Common myeloid progenitor, CD34-positive (primary cell): ENCODE measurements at regions not wholly inside any gene's neighbourhood (a gene's known extent, or its start where the extent isn't known, plus 50 kb on each side); places are given as distances from the start of the nearest gene placed in this dataset.

ENCODE experiments used
- CTCF ChIA-PET: fragments of 350-600 bp; sonication (Branson Sonifier 250); formaldehyde crosslinking; loops from one replicate; lab custom pipeline; 2021; ENCODE audit warnings: antibody characterized with exemption; lab: Charles Lee
- POLR2A ChIA-PET: fragments of 350-600 bp; sonication (Branson Sonifier 250); formaldehyde crosslinking; loops from one replicate; lab custom pipeline; 2021; ENCODE audit warnings: antibody characterized with exemption; lab: Charles Lee
- DNase-seq, 3 donors: peaks; one replicate each; pipeline versions ENCODE4 v3.0.0 to v3.0.0-alpha.2; 2013
- H3K27ac ChIP-seq, 2 experiments: 1 replicate in 1 of 2; 2 replicates in 1 of 2; pipeline ENCODE4 v1.7.0; 2013; ENCODE audit warnings: inconsistent platforms in 2 of 2, low read length in 2 of 2, mild to moderate bottlenecking in 2 of 2, low read depth in 1 of 2, moderate library complexity in 1 of 2; ENCODE audit not compliant: severe bottlenecking in 2 of 2, insufficient read depth in 1 of 2, poor library complexity in 1 of 2
- H3K27me3 ChIP-seq, 5 experiments: replicated peaks in 2 of 5; 1 replicate in 3 of 5; 2 replicates in 2 of 5; pipeline versions ENCODE4 v1.6.1 to v1.7.0; 2013; ENCODE audit warnings: low read length in 4 of 5, mild to moderate bottlenecking in 2 of 5, moderate library complexity in 2 of 5, inconsistent platforms in 1 of 5; ENCODE audit not compliant: insufficient read depth in 5 of 5, control insufficient read depth in 4 of 5
- H3K36me3 ChIP-seq, 4 experiments: 1 replicate in 2 of 4; 2 replicates in 2 of 4; pipeline versions ENCODE4 v1.6.1 to v1.7.0; 2013; ENCODE audit warnings: low read length in 3 of 4, control low read depth in 1 of 4, mild to moderate bottlenecking in 1 of 4; ENCODE audit not compliant: control insufficient read depth in 4 of 4, insufficient read depth in 4 of 4
- H3K4me1 ChIP-seq, 4 experiments: 1 replicate in 3 of 4; 2 replicates in 1 of 4; pipeline versions ENCODE4 v1.6.1 to v1.7.1; 2013; ENCODE audit warnings: low read length in 3 of 4, mild to moderate bottlenecking in 3 of 4, control low read depth in 1 of 4, inconsistent platforms in 1 of 4, moderate library complexity in 1 of 4; ENCODE audit not compliant: control insufficient read depth in 4 of 4, insufficient read depth in 4 of 4; ENCODE audit errors: control extremely low read depth in 1 of 4
- H3K4me3 ChIP-seq, 7 experiments: 1 replicate in 4 of 7; 2 replicates in 3 of 7; pipeline versions ENCODE4 v1.5.1 to v1.7.0; 2013; ENCODE audit warnings: mild to moderate bottlenecking in 7 of 7, low read length in 6 of 7, moderate library complexity in 6 of 7, inconsistent platforms in 2 of 7, low read depth in 2 of 7, control low read depth in 1 of 7; ENCODE audit not compliant: insufficient read depth in 4 of 7, control insufficient read depth in 1 of 7; ENCODE audit errors: extremely low read depth in 1 of 7
- H3K9me3 ChIP-seq, 5 experiments: 1 replicate in 4 of 5; 2 replicates in 1 of 5; pipeline versions ENCODE4 v1.6.1 to v1.7.1; 2013; ENCODE audit warnings: low read length in 4 of 5, mild to moderate bottlenecking in 2 of 5, inconsistent platforms in 1 of 5, low read depth in 1 of 5, moderate library complexity in 1 of 5; ENCODE audit not compliant: control insufficient read depth in 4 of 5, insufficient read depth in 2 of 5; ENCODE audit errors: control extremely low read depth in 1 of 5
- WGBS: methylation state at CpG from one replicate; pipeline ENCODE4 v1.1.5; 2013; ENCODE audit not compliant: insufficient coverage; 5-methylcytosine and 5-hydroxymethylcytosine counted together

- CTCF ChIA-PET: no interaction called here
- no peak for DNase-seq
- H3K36me3 ChIP-seq: no peaks in the 10 kb centered on the region
- peaks cover 0 to 13% (median 6%) of the 10 kb centered on the region in 4 experiments for H3K4me1 ChIP-seq
- no peaks in the 10 kb centered on the region for H3K9me3 ChIP-seq
- POLR2A ChIA-PET: no interaction called here
- no CpG with 5 or more reads among the region's 2 CpGs for WGBS
- H3K4me3 ChIP-seq: no peak overlapping the region
- no peaks in the 10 kb centered on the region for H3K27me3 ChIP-seq
- H3K27ac ChIP-seq: no peak overlapping the region
Observed at GRCh38 chr6:140567466-140567865, 1193.0 kb upstream of the CITED2 start.

DNA sequence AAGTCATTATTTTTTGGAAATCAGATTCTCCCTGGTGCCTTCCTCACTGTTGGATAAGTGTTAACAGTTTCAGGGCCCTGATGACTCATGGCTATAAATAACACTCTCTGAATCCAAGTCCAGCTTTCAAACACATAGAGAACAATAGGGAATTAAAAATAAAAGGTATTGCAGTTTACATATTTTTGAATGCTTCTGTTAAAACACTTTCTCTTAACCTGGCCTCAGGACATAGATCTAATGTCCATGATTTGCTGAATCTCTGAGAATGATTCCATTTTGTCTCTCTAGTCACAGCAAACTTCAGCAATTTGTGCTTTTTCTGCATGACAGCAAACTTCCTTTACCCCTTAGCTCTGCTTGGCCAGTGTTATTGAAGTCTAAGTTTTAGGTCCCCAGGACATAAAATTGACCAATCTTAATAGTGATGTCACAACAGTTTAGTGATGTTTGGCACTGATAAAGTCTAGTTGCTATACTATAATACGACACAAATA lies 1192.4 kb upstream of the CITED2 start:
- WGBS: no CpG with 5 or more reads among the region's 1 CpG
- peaks cover 0 to 6% (median 2%) of the 10 kb centered on the region in 4 experiments for H3K4me1 ChIP-seq
- CTCF ChIA-PET: no interaction called here
- no peaks in the 10 kb centered on the region for H3K27me3 ChIP-seq
- DNase-seq: peak in 2 of 3 donors; percentile 12 to 20
- no peaks in the 10 kb centered on the region for H3K9me3 ChIP-seq
- H3K36me3 ChIP-seq: no peaks in the 10 kb centered on the region
- H3K4me3 ChIP-seq: no peak overlapping the region
- no peak overlapping the region for H3K27ac ChIP-seq
- POLR2A ChIA-PET: no interaction called here

- no peaks in the 10 kb centered on the region for H3K36me3 ChIP-seq
- H3K27me3 ChIP-seq: no peaks in the 10 kb centered on the region
- no peak for DNase-seq
- ChIA-PET CTCF (no interaction called here), POLR2A (no interaction called here)
- no peak overlapping the region for H3K4me3 ChIP-seq
- H3K4me1 ChIP-seq: no peaks in the 10 kb centered on the region
- no peaks in the 10 kb centered on the region for H3K9me3 ChIP-seq
- H3K27ac ChIP-seq: no peak overlapping the region
Observed at GRCh38 chr6:140563728-140564127, 1189.3 kb upstream of the CITED2 start.

DNA sequence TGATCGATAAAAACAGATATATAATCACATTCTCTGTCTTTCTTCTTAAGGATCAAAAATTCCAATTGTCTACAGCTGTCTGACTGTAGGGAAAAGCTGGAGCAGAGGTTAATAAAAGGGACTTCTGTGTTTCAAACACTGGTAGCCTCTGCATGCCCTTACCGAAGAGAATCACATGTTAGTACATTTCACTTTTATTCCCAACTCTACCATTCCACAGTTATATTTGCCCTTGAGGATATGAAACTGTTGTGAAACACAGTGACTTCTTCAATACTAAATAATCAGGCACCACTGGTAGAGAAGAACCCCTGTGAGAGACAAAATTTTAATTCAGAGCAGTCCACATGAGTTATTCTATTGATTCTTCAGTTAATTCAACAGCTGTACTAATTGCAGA lies 1187.3 kb upstream of the CITED2 start:
- Histone ChIP-seq H3K27me3 (no peaks in the 10 kb centered on the region), H3K4me1 (no peaks in the 10 kb centered on the region), H3K4me3 (no peak overlapping the region), H3K27ac (no peak overlapping the region), H3K9me3 (no peaks in the 10 kb centered on the region), H3K36me3 (no peaks in the 10 kb centered on the region)
- no CpG with 5 or more reads among the region's 2 CpGs for WGBS
- ChIA-PET POLR2A (no interaction called here), CTCF (no interaction called here)
- DNase-seq: no peak

GRCh38 chr6:140560671-140561070 lies 1186.2 kb upstream of the CITED2 start:
- no CpG with 5 or more reads among the region's 1 CpG for WGBS
- H3K4me3 ChIP-seq: no peak overlapping the region
- POLR2A ChIA-PET: no interaction called here
- no peak overlapping the region for H3K27ac ChIP-seq
- H3K36me3 ChIP-seq: no peaks in the 10 kb centered on the region
- no peaks in the 10 kb centered on the region for H3K27me3 ChIP-seq
- CTCF ChIA-PET: no interaction called here
- H3K9me3 ChIP-seq: no peaks in the 10 kb centered on the region
- DNase-seq: no peak
- no peaks in the 10 kb centered on the region for H3K4me1 ChIP-seq

GRCh38 chr6:140559458-140559857 lies 1185.0 kb upstream of the CITED2 start:
- Histone ChIP-seq H3K9me3 (peaks cover 0 to 2% (median 0%) of the 10 kb centered on the region in 5 experiments), H3K27me3 (no peaks in the 10 kb centered on the region), H3K4me1 (no peaks in the 10 kb centered on the region), H3K27ac (no peak overlapping the region), H3K36me3 (no peaks in the 10 kb centered on the region), H3K4me3 (no peak overlapping the region)
- DNase-seq: no peak
- ChIA-PET CTCF (no interaction called here), POLR2A (no interaction called here)

DNA sequence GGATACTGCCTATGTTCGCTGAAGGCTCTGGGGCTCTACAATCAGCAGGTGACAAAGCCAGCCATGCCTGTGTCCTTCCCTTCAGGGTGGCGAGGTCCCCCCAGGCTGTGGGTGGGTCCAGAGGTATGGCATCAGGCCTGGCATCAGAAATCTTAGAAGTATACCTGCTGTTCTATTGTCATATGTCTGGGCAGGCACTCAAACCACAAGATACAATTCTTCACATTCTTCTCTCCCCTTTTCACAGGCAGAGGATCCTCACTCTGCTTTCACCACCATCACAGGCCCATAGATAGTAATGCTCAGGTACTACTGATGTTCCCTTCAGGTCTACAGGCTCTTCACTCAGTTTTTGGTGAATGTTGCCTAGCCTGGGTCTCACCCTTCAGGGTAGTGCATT lies 1180.0 kb upstream of the CITED2 start:
- DNase-seq: no peak
- Histone ChIP-seq H3K27me3 (no peaks in the 10 kb centered on the region), H3K36me3 (no peaks in the 10 kb centered on the region), H3K4me1 (no peaks in the 10 kb centered on the region), H3K9me3 (peaks cover 0 to 3% (median 0%) of the 10 kb centered on the region in 5 experiments), H3K27ac (no peak overlapping the region), H3K4me3 (no peak overlapping the region)
- CTCF ChIA-PET: no interaction called here
- POLR2A ChIA-PET: no interaction called here
- 91% methylated on average over 2 of the region's 2 CpGs for WGBS
